B cell (primary cell): ENCODE measurements at regions not wholly inside any gene's neighbourhood (a gene's known extent, or its start where the extent isn't known, plus 50 kb on each side); places are given as distances from the start of the nearest gene placed in this dataset.

ENCODE experiments used
- ATAC-seq: fragments of 200-7000 bp; cut with Tn5 transposase; one replicate; pipeline ENCODE4 v1.10.0; 2021; ENCODE audit warnings: low read depth, mild to moderate bottlenecking, moderate number of reproducible peaks, moderate library complexity
- CTCF ChIA-PET: fragments of 350-600 bp; sonication (Branson Sonifier 250); formaldehyde crosslinking; loops from one replicate; lab custom pipeline; 2021; ENCODE audit warnings: antibody characterized with exemption, inconsistent platforms; lab: Charles Lee
- POLR2A ChIA-PET: fragments of 350-600 bp; sonication (Branson Sonifier 250); formaldehyde crosslinking; loops from one replicate; lab custom pipeline; 2021; ENCODE audit warnings: antibody characterized with exemption; lab: Charles Lee
- DNase-seq: peaks from one replicate; pipeline ENCODE4 v3.0.0; 2013
- H2AFZ ChIP-seq: 2 replicates; pipeline ENCODE4 v1.6.1; 2012; ENCODE audit warnings: mild to moderate bottlenecking, low read depth, low read length; ENCODE audit not compliant: insufficient read depth, poor library complexity, severe bottlenecking
- H3K27ac ChIP-seq, 2 donors: 1 replicate in 1 of 2; 2 replicates in 1 of 2; pipeline ENCODE4 v1.5.1; 2012 to 2013; ENCODE audit warnings: low read length in 2 of 2, mild to moderate bottlenecking in 2 of 2, moderate library complexity in 1 of 2
- H3K27me3 ChIP-seq, 4 experiments: fragments of 200-600 bp in 1 of 4; sonication (generic) in 1 of 4; replicated peaks in 1 of 4; 1 replicate in 2 of 4; 2 replicates in 2 of 4; pipeline versions ENCODE4 v1.6.1 to v1.7.0; 2013 to 2016; ENCODE audit warnings: low read length in 3 of 4, mild to moderate bottlenecking in 2 of 4, mixed read lengths in 1 of 4, moderate library complexity in 1 of 4; ENCODE audit not compliant: insufficient read depth in 4 of 4, control insufficient read depth in 3 of 4; ENCODE audit errors: control extremely low read depth in 1 of 4
- H3K36me3 ChIP-seq, 2 experiments: replicated peaks in 1 of 2; 1 replicate in 1 of 2; 2 replicates in 1 of 2; pipeline versions ENCODE4 v1.6.1 to v1.7.1; 2013; ENCODE audit warnings: low read length in 1 of 2; ENCODE audit not compliant: insufficient read depth in 2 of 2, control insufficient read depth in 1 of 2; ENCODE audit errors: control extremely low read depth in 1 of 2, extremely low read depth in 1 of 2
- H3K4me1 ChIP-seq, 2 donors: fragments of 200-600 bp in 1 of 2; sonication (generic) in 1 of 2; 1 replicate in 1 of 2; 2 replicates in 1 of 2; pipeline versions ENCODE4 v1.5.1 to v1.6.1; 2013 to 2017; ENCODE audit warnings: low read length in 2 of 2; ENCODE audit not compliant: control insufficient read depth in 2 of 2, insufficient read depth in 2 of 2
- H3K4me2 ChIP-seq: replicated peaks from 2 replicates; pipeline ENCODE3; 2012; ENCODE audit warnings: mild to moderate bottlenecking, low read depth, low read length; ENCODE audit not compliant: poor library complexity, severe bottlenecking
- H3K4me3 ChIP-seq, 5 experiments: fragments of 200-600 bp in 1 of 5; sonication (generic) in 1 of 5; 1 replicate in 3 of 5; 2 replicates in 2 of 5; pipeline versions ENCODE4 v1.5.1 to v1.7.0; 2011 to 2016; ENCODE audit warnings: low read length in 4 of 5, mild to moderate bottlenecking in 4 of 5, low read depth in 2 of 5, control low read depth in 1 of 5, moderate library complexity in 1 of 5; ENCODE audit not compliant: insufficient read depth in 1 of 5; ENCODE audit errors: control extremely low read depth in 1 of 5, extremely low read depth in 1 of 5
- H3K79me2 ChIP-seq: fragments of 200-600 bp; sonication (generic); one replicate; pipeline ENCODE4 v1.6.0; 2016; ENCODE audit warnings: low read length; ENCODE audit not compliant: control insufficient read depth, insufficient read depth
- H3K9ac ChIP-seq: fragments of 200-600 bp; sonication (generic); 2 replicates; pipeline ENCODE4 v1.6.1; 2017; ENCODE audit warnings: mild to moderate bottlenecking, low read length, moderate library complexity
- H3K9me3 ChIP-seq, 3 donors: one replicate each; pipeline versions ENCODE4 v1.6.1 to v1.7.1; 2013; ENCODE audit warnings: low read length in 2 of 3; ENCODE audit not compliant: control insufficient read depth in 2 of 3, insufficient read depth in 1 of 3; ENCODE audit errors: control extremely low read depth in 1 of 3
- H4K20me1 ChIP-seq: 2 replicates; pipeline ENCODE4 v1.6.0; 2012; ENCODE audit warnings: mild to moderate bottlenecking, low read length; ENCODE audit not compliant: insufficient read depth, control insufficient read depth, poor library complexity, severe bottlenecking
- H3K27ac Mint-ChIP-seq: one replicate; pipeline ENCODE4 v1.8.0; 2021; ENCODE audit warnings: mixed read lengths
- H3K27me3 Mint-ChIP-seq: one replicate; pipeline ENCODE4 v1.8.0; 2021; ENCODE audit warnings: mixed read lengths
- H3K4me1 Mint-ChIP-seq: one replicate; pipeline ENCODE4 v1.8.0; 2021; ENCODE audit warnings: mixed read lengths
- H3K4me3 Mint-ChIP-seq: one replicate; pipeline ENCODE4 v1.8.0; 2021; ENCODE audit warnings: mixed read lengths
- H3K9me3 Mint-ChIP-seq: one replicate; pipeline ENCODE4 v1.8.0; 2022; ENCODE audit warnings: mixed read lengths; ENCODE audit not compliant: insufficient read depth
- CTCF ChIP-seq: fragments of 200-600 bp; IDR thresholded peaks from one replicate; pipeline ENCODE4 v1.8.0; 2022; ENCODE audit warnings: antibody characterized with exemption, mild to moderate bottlenecking
- EZH2 ChIP-seq: IDR thresholded peaks from 2 replicates; pipeline ENCODE4 v1.6.1; 2012; ENCODE audit warnings: borderline replicate concordance, low read depth, mild to moderate bottlenecking, moderate library complexity, low read length; ENCODE audit not compliant: insufficient read depth, poor library complexity, severe bottlenecking
- WGBS: methylation state at CpG from one replicate; pipeline ENCODE4 v1.1.5; 2013; ENCODE audit warnings: missing lambda C conversion rate; ENCODE audit not compliant: insufficient coverage; 5-methylcytosine and 5-hydroxymethylcytosine counted together
- intact Hi-C: fragments of 100-400 bp; cut with micrococcal nuclease; formaldehyde crosslinking; loops from one replicate; pipeline ENCODE4 v1.10.0; 2022

- Histone ChIP-seq H3K27me3 (no peaks in the 10 kb centered on the region), H3K79me2 (no peaks in the 10 kb centered on the region), H3K27ac (no peak overlapping the region), H3K4me3 (no peak overlapping the region), H3K36me3 (no peaks in the 10 kb centered on the region), H4K20me1 (no peaks in the 10 kb centered on the region), H3K4me2 (no peak overlapping the region), H3K9ac (no peak overlapping the region), H3K4me1 (no peaks in the 10 kb centered on the region), H3K9me3 (no peaks in the 10 kb centered on the region), H2AFZ (no peak overlapping the region)
- ATAC-seq (no peak), DNase-seq (no peak)
- Mint-ChIP-seq H3K9me3 (peaks cover 3% of the 10 kb centered on the region), H3K27me3 (no peaks in the 10 kb centered on the region), H3K27ac (no peak overlapping the region), H3K4me1 (no peaks in the 10 kb centered on the region), H3K4me3 (no peak overlapping the region)
- no CpG with 5 or more reads among the region's 5 CpGs for WGBS
- TF ChIP-seq EZH2 = no peak
- TF ChIP-seq CTCF = no peak
- intact Hi-C loops = no loop called here
- ChIA-PET POLR2A (no interaction called here), CTCF (no interaction called here)
Measured at GRCh38 chr18:68284236-68284780, 430.6 kb downstream of the TMX3 start.

- H3K27me3 ChIP-seq = no peaks in the 10 kb centered on the region
- intact Hi-C loops = no loop called here
- H3K27ac Mint-ChIP-seq = no peak overlapping the region
- H3K36me3 ChIP-seq = no peaks in the 10 kb centered on the region
- no peak overlapping the region for H3K27ac ChIP-seq
- ChIA-PET POLR2A (no interaction called here), CTCF (no interaction called here)
- no peaks in the 10 kb centered on the region for H4K20me1 ChIP-seq
- no peak for DNase-seq
- ATAC-seq = no peak
- 0% methylated on average over 1 of the region's 3 CpGs for WGBS
- H3K9me3 ChIP-seq = no peaks in the 10 kb centered on the region
- TF ChIP-seq CTCF (no peak), EZH2 (no peak)
- H3K9me3 Mint-ChIP-seq = peaks cover 3% of the 10 kb centered on the region
- no peaks in the 10 kb centered on the region for H3K27me3 Mint-ChIP-seq
- H3K79me2 ChIP-seq = no peaks in the 10 kb centered on the region
- no peaks in the 10 kb centered on the region for H3K4me1 Mint-ChIP-seq
- H3K4me1 ChIP-seq = no peaks in the 10 kb centered on the region
- no peak overlapping the region for H2AFZ ChIP-seq
- no peak overlapping the region for H3K4me3 Mint-ChIP-seq
- H3K9ac ChIP-seq = no peak overlapping the region
- no peak overlapping the region for H3K4me3 ChIP-seq
- no peak overlapping the region for H3K4me2 ChIP-seq
Measured at GRCh38 chr18:68283834-68284233, 431.1 kb downstream of the TMX3 start.
